GM21526 (cell line): ENCODE measurements at regions not wholly inside any gene's neighbourhood (a gene's known extent, or its start where the extent isn't known, plus 50 kb on each side); places are given as distances from the start of the nearest gene placed in this dataset.
A peak's percentile ranks its signal among the peaks of the same experiment; 100 is the strongest.

Experiments used
- ATAC-seq: cut with Tn5 transposase; IDR thresholded peaks from one replicate; pipeline ENCODE4 v1.9.1; 2021; ENCODE audit warnings: moderate library complexity; ENCODE audit not compliant: unreplicated experiment, low FRiP score

DNA sequence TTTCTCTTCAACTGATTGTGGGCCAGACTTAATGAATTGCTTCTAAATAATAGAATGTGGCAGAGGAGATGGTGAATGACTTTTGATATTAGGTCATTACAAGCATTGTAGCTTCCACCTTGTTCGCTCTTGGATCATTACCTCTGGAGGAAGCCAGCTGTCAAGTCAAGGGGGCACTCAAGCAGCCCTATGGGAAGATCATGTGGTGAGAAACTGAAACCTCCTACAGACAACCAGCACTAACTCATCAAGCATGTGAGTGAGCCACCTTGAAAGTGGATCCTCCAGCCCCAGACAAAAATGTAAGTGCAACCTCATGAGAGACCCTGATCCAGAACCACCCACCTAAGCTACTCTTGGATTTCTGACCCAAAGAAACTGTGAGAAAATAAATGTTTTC, 109.8 kb upstream of the TBC1D5 start:
- ATAC-seq, result peak; percentile 77

DNA sequence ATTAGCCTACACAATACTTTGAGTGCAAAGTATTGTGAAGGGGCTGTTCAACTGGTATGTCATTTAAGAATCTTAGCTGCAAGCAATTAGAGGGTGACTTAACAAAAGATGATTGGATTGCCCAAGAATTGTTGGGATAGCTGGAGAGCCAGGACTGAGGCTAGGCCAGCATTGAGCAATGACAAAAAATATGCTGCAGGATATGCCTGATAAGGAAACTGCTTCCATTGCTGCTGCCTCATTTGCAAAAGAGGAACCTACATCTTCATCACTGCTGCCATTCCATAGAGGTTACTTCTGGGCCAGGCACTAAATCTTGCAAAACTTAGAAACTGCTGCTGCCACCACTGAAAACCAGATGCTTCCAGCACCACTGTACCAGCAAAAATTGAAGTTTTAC, 108.0 kb upstream of the TBC1D5 start:
- no peak for ATAC-seq

DNA sequence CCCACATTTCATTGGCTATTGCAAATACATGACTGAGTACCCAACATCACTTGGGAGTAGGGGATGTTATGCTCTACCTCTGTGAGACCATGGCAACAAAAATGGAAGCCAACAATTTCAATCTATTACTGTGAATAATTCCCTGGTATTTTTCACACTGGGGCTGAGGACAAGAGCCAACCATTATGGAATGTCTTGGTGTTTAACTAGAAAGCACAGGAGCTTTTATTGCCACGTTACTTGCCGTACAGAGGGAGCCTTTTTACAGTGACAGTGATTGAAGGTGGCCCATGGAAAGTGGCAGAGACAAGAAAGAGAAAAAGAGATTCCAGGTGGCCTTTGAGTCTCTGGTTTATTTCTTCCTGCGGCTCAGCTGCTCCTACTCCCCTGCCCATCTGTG, 105.7 kb upstream of the TBC1D5 start:
- no peak for ATAC-seq

DNA sequence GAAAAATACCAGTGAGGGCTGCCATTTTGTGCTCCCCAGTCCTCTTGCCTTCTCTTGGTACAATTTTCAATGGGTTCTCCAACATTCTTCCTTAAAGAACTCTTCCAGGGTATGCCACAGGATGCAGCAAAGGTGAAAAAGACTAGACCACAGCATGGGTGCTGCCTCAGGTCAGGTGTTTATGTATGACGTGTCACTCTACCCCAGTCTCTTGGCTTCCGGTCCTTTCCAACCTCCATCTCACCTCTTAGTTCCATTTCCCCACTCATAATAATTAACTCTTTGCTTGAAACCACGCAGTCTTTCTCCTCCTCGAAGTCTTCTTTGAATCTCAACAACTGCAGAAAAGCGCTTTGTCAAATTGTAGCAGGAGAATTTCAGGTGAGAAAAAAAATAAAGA, 104.7 kb upstream of the TBC1D5 start:
- no peak for ATAC-seq

DNA sequence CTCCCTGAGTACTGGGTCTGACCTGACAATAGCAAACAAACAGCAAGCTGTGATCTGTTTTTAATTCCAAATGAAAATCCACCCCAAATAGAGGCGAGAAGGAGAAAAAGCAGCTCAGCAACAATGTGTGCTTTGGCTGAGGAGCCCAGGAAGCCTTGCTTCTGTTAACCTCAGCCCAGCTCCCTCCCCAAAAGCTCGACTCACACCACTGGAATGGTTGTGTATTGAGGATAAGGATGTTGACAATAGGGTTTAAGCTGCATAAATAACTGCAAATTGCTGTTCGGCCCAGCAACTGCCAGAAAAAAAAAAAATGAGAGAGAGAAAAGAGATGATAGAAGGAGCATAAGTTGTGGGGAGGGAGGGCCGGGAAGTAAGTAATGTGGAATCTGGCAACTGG, 104.0 kb upstream of the TBC1D5 start:
- ATAC-seq, result no peak

DNA sequence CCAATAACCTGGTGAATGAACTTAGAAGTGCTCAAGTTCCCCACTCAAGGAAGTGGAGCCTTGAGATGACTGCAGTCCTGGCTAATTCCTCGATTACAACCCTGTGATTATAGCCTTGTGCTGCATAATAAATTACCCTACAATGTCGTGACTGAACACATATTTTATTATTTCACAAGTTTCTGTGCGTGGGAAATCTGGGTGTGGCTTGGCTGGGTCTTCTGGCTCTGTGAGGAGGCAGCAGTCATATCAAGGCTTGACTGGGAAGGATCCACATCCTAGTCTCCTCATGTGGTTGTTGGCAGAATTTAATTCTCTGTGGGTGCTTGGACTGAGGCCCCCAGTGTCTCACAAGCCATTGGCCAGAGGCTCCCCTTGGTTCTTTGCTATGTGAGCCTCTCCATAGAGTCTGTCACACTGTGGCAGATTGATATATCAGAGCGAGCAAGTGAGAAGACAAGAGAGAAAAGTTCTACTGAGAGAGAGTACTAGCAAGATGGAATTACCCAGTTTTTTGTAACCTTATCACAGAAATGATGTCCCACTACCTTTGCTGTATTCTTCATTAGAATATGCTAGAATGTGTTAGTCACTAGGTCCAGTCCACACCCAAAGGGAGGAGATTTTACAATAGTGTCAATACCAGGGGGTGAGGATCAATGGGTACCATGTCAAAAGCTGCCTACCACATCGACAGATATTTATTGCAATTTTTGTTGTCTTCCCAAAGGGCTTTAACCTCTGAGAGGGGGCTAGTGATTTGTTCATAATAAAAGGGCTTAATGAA, 102.8 kb upstream of the TBC1D5 start:
- ATAC-seq, result no peak

DNA sequence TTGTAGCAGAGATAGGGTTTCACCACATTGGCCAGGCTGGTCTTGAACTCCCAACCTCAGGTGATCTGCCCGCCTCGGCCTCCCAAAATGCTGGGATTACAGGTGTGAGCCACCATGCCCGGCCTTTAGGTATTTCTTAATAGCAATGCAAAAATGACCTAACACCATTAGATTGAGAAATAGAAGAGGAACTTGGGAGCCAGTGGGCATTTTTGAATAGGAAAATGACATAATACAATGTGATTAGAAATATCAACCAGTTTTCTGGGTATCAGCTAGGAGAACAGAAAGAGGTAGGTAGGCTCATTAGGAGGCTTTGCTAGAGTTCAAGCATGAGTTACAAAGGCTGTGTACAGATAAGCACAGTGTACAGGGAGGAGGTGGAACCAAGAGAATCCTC, 101.8 kb upstream of the TBC1D5 start:
- no peak for ATAC-seq

DNA sequence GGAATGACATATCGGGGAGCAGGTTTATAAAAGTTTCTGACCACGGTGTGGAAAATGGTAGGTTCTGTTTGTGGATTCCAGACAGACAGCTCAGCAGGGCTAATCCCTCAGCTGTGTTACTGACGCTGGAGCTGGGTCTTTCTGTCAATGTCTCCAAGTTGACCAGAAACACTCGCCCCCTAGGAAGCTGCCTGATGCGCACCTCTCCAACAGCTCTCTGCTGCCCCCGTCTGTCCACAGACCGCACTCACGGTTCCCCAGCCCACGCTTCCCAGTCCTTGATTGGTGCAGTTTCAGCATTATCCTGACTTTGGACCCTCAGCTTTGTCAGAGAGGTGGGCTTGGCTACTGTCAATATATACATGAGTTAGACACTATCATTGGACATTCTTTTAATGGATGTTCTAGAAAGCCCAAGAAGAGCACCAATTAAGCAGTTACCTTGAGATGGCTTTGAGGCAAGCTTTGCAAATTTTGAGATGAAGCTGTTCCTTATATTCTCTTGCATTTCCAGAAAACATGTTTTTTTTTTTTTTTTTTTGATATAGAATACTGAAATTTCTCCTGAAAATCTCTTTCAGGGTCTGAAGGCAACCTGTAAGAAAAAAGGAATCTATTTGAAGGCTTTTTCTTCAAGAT, 98.9 kb upstream of the TBC1D5 start:
- peak; percentile 82 for ATAC-seq

DNA sequence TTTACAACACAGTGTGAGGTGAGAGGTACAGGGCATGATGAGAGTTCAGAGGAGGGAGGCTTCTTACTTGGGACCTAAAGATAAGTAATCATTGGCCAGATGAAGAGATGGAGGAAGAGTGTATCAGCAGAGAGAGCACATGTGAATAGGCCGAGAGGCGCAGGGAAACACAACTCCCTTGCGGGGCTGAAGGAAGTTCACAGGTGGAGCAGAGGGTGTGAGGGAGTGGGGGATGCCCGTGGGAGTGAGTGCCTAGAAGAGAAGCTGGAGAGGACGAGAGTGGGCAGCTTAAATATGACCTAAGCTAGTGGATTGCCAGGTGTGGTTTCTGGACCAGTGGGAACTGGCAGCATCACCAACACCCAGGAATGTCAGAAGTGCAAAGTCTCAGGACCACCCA, 98.2 kb upstream of the TBC1D5 start:
- no peak for ATAC-seq

DNA sequence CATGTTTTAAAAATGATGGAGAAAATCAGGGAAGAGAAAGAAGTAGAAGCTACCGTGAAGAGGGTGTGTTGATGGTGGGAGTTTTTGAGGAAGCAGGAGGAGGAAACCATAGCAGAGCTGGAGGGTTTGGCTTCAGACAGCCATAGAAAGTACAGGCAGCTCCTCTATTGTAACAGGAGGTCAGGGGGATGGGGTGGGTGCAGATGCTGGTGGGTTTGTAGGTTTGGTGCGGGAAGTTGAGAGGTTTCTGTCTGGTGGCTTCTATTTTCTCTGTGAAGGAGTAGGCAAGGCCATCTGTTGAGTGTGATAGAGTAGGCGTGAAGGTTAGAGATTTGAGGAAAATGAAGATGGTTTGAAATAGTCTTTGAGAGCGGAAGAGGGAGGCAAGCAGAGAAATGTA, 97.7 kb upstream of the TBC1D5 start:
- no peak for ATAC-seq

DNA sequence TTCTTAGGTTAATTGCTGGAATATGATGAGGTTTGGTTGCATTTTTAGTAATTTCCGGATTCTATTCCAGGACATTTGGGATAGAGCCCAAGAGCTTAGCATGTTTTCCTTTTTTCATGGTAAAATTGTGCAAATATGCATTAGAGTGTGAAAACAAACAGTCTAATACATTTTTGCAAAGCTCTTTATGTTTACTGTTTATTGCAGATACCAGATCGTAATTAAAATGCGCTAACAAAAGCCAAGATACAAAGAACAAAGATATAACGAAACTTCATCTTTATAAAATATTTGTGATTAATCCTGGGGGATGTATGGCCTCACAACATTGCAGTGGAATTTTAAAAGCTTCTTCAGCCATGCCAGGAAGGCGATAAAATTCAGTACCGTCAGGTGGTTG, 94.5 kb upstream of the TBC1D5 start:
- ATAC-seq, result no peak

DNA sequence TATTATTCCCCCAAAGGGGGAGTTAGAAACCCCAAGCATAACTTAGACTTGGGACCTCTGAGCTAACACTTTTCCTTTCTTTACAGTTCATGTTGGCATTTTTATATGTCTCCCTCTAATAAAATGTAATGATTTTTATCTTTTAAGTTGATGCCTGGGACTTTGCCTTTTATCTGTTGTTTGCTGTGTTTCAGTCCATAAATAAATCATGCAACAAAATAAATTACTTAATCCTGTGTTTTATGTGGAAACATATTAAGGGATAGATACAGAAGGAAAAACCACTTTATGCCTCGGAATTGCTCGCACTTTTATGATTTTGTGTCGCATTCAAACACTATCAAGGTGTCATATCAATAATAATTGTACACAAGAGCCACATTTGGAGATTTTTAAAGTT, 93.7 kb upstream of the TBC1D5 start:
- ATAC-seq, result no peak

DNA sequence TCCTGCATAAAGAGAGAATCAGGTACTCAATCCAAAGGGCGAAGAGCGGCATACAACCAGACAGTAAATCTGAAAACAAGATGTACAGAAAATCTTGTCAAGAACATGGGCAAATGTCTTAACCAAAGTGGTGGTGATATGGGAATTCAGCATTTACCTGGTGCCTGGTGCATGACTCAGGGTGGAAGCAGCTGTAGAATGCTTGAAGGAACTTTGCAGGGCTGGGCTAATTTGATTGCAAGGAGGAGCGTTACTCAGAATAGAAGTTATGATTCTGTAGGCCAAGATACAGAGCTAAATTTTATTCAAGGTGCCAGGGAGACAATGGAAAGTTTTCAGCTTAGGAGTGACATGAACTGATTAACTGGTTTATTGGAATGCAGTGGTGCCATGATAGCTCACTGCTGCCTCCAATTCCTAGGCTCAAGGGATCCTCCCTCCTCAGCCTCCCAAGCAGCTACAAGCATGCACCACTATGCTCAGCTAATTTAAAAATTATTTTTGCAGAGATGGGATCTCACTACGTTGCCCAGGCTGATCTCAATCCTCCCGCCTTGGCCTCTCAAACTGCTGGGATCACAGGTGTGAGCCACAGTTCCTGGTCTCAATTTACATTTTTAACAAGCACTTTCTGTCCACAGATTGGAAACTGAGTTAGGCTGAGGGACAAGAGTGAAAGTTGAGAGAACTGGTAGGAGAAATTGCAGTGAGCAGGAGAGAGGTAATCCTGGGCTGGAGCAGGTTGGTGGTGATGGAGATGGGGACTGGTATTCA, 91.5 kb upstream of the TBC1D5 start:
- no peak for ATAC-seq

DNA sequence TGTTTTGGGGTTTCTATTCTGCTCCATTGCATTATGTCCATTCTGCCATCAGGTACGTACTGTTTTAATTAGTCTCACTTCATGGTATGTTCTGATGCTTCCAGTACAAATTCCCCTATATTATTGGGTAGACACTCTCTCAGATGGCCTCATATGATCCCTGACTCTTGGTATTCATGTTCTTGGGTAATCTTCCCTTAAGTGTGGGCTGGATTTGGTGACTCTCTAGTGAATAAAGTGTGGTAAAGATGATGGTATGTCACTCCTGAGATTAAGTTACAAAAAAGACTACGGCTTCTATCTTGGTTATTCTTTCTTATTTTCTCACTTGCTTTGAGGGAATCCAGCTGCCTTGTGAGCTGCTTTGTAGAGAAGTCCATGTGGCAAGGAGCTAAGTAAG, 89.6 kb upstream of the TBC1D5 start:
- no peak for ATAC-seq

DNA sequence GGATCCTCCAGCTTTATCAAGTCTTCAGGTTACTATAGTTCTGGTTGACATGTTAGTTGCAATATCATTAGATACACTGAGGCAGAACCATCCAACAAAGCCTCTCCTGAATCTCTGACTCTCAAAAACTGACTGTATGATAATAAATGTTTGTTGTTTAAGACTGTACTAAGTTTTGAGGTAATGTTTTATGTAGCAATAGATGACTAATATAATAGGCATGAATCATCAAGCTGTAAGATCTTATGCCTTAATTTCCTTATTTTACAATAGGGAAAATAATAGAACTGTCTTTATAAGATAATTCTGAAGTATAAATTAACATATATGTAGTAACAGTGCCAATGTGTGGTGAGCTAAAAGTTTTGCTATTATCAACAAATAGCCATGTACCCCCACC, 88.9 kb upstream of the TBC1D5 start:
- no peak for ATAC-seq

DNA sequence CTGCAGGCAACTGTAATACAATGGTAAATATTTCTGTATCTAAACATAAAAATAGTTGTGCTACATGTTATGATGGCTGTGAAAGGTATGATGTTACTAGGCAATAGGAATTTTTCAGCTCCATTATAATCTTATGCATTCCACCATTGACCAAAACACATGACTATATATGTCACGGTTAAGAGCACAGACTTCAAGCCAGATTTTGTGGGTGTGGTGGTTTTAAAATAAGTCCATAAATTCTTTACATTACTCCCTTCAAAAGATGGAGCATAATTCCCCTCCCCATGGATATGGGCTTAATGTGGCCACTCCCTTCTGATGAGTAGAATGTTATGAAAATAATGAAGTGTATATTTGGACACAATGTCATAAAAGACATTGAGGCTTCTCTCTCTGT, 88.4 kb upstream of the TBC1D5 start:
- no peak for ATAC-seq

DNA sequence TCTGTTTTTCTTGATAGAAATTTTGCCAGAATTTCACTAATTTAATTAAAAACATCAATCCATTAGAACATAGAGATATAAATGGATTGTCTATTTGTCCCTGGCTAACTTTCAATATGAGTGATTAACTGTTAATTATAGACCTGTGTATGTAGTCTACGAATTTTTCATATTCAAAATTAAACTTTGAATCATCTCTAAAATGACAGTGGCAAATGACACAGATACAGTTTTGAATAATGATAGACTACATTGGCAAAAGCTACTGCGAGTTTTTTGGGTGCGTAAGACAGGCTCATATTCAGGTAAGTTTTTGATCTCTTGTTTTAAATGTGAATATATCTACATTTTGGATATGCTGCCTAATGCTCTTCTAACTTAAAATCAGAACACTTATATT, 86.0 kb upstream of the TBC1D5 start:
- ATAC-seq, result no peak

DNA sequence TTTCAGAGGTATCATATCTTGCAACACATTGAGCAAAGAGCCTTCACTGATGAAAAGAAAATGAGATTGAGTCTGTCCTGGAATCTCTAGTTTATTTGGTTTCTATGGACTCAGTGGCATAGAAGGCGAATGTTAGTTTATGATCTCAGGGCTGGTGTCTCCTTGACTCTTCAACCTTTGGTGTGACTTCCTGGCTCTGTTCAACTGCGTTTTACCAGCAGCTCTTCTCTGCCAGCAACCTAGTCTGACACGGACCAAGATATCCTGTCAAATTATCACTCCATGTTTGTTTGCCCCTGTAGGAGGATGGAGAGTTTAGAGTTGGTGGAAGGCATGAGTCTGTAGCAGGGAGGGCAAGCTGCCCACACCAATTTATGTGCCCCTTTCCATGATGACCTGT, 82.9 kb upstream of the TBC1D5 start:
- no peak for ATAC-seq

DNA sequence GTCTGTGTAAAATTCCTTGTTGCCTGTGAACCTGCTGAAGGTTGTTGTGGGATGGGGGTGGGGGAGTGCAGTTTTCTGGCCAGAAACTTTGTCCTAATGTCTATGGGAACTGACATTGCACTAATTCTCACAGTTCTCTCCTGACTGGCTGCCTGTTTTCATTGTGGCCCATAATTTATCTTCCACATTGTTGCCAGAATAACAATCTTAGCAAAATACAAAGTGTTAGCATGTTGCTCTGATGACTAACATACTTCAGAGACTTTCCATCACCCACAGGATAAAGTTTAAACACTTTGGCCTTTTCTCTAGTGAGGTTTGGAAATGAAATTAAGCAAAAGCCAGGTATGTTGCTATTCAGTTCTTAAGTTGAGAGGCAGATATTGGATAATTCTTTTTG, 81.4 kb upstream of the TBC1D5 start:
- ATAC-seq, result no peak

DNA sequence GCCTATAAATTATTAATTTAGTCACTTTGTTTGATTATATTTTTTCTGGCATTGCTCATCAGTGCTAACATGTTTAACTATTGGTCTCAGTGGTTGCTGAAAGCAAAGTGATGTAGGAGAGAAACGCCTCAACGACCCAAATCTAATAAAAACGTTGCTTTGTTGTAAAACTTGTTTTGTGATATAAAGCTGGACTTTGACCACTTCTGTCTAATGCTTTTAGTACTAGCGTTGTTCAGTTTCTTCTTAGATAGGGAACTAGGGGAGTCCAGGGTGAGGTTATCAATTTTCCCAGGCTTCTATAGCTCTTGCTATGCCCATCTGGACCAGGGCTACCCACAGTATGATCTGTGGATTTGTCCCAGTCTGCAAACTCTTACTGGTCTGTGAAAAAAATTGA, 80.6 kb upstream of the TBC1D5 start:
- ATAC-seq, result no peak

DNA sequence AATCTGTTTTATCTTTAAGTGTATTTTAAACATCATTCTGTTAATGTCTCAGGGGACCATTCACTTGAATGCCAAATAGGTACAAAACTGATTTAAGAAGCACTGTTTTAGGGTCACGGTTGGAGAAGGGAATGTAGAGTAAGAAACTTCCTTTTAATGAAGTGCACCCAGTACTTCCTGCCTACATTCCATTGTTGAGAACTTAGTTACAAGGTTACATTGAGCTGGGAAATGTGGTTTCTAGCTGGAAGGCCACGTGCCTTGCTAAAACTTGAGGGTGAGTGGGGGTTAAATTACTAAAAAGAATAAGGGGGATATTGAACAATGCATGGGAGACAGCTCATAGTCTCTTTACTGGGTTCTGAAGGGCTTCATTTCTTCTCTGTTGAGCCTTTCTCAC, 78.3 kb upstream of the TBC1D5 start:
- no peak for ATAC-seq

DNA sequence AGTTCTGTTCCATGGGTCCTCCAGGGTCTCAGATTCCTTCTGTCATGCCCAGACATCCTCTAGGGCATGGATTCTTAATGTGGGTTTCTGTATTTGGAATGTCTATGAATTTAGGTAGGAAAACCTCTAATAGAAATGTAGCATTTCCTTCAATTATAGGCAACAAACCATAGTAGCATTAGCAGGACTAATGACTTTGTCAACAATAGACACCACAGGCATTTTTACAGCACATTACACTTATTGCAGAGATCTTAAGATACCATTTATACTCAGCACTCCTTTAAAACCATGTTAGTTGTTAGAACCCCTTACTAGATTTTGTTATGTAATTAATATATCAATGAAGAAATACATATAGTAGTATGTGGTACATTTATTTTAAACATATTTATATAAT, 77.8 kb upstream of the TBC1D5 start:
- ATAC-seq, result no peak
